ENCODE measurements at regions not wholly inside any gene's neighbourhood (a gene's known extent, or its start where the extent isn't known, plus 50 kb on each side); places are given as distances from the start of the nearest gene placed in this dataset.
"Not testable (repeated sequence)": the region's sequence is repeated elsewhere in the genome, so short reads cannot be mapped to it uniquely, and the experiment has no call there.

DNA sequence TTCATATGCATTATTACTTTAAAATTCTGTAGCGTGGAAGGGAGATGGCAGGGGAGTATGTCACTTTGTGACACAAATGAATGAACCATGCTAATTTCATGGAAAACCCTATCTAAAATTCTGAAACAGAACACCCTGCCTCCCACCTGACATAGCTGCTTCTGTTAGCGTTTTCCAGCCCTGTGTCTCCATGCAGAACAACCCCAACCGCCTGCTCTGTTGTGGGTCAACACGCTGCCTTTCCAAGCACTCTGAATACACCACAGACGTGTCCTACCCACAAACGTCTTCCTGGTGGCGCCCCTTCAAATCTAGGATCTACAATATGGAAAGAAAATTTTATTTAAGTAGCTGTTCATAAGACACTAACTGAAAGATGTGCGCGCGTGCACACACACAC lies 238.6 kb downstream of the TRIML1 start:
- DNase-seq = no peak

DNA sequence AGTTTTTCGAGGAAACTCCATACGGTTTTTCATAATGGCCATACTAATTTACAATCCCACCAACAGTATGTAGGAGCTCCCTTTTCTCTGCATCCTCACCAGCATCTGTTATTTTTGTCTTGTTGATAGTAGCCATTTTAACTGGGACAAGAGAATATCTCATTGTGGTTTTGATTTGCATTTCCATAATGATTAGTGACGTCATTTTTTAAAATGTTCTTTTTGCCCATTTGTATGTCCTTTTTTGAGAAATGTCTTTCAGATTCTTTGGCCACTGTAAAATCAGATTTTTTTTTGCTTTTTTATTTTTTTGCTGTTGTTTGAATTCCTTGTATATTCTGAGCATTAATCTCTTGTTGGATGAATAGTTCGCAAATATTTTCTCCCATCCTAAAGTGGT lies 243.9 kb downstream of the TRIML1 start:
- DNase-seq = no peak

DNA sequence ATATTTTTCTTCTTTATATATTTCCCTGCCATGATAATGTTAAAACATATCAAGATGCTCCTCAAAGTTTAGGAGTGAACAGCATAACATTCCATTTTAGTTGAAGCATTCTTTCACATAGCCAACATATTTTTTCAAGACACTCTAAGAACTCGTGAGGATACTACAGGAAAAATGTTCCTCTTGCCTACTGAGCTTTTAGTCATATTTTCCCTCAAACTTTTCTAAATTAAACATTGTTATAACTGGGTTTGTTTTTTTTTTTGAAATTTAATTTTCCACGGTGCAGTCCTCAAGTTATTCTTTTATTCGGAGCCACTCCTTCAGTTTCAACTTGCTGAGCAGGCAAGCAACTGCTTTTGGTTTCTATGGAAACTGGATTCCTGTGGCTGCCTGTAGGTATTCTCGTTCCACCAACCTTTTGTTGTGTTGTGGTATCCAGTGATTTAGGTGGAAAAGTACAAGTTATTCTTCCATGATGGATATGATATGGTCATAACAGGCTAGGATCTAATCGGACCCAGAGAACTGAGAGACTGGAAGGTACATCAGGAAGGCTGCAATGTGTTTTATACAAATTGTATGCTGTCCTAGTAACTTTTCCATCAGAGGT lies 248.0 kb downstream of the TRIML1 start:
- no peak for DNase-seq

DNA sequence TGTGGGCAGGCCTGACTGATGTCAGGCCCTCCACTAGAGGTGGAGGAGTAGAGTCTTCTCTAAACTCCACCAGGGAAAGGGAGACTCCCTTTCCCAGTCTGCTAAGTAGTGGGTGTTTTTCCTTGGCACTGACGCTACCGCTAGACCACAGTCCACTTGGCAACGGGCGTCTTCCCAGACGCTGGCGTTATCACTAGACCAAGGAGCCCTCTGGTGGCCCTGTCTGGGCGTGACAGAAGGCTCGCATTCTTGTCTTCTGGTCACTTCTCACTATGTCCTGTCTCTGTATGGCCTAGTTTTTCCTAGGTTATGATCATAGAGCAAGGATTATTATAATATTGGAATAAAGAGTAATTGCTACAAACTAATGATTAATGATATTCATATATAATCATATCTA lies 252.1 kb downstream of the TRIML1 start:
- DNase-seq = not testable (repeated sequence)

DNA sequence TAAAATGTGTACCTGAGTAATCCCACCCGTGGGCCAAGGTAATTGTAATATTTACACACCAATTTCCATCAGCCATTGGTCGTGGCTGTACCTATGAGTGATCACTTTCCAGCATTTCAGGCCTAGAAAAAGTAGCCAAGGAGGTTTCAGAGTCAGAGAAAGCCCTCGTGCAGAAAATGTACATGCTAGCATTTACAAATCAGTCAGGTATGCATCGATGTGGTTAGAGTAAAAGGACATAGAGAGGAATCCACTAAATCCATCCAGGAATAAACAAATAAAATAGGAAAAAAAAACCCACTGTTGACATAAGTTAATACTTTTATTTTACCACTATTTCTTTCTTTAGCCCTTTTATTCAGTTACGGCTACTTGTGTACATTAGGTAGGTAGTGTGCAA lies 256.8 kb downstream of the TRIML1 start:
- no peak for DNase-seq

DNA sequence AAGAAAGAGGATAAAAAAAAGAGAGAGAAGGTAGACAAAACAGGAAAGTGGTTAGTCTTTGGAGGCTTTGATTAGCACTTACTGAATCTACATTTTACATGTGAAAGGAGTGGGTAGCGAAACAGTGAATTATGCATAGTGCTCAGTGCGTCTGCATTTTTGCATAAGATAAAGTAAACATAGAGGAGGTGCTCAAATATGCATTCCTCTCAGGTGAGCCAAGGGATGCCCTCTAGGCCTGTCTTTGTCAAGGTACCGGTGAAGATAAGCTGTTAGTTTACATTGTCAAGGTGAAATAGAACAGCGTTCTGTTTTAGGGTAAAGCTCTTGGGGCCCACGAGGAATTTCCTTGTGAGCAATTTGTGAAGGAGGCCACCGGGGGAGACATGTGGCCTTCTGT lies 260.6 kb downstream of the TRIML1 start:
- no peak for DNase-seq

DNA sequence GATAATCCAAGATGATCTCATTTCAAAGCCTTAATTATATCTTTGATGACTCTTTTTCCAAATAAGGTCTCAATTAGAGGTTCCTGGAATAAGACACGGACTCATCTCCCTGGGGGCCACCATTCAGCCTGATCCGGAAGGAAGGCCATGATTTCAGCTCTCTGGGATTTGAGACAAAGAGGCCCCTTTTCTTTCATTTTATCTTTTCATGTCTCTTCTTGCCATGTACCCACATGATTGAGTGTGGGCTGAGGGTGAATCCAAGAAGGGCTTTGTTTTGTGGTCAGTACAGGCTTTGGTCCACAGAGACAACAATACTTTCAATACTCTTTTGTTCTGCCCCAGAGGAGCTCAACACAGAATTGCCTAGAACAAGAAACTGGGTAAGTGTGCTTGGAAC lies 261.2 kb downstream of the TRIML1 start:
- no peak for DNase-seq

DNA sequence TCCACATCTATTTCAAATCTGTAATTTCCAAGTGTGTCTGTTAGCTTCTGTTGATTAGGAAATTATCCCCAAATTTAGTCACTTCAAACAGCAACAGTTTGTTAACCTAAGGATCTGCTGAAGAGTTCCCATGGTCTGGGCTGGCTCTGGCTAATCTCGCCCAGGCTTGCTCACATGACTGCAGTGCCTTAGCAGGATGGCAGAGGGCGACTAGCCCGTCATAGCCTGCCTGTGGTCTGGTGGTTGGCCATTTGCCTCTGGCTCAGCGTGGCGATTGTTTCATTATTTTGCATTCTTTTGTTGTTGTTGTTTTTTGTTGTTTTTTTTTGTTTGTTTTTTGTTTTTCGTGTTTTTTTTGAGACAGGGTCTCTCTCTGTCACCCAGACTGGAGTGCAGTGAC lies 264.0 kb downstream of the TRIML1 start:
- DNase-seq = no peak

DNA sequence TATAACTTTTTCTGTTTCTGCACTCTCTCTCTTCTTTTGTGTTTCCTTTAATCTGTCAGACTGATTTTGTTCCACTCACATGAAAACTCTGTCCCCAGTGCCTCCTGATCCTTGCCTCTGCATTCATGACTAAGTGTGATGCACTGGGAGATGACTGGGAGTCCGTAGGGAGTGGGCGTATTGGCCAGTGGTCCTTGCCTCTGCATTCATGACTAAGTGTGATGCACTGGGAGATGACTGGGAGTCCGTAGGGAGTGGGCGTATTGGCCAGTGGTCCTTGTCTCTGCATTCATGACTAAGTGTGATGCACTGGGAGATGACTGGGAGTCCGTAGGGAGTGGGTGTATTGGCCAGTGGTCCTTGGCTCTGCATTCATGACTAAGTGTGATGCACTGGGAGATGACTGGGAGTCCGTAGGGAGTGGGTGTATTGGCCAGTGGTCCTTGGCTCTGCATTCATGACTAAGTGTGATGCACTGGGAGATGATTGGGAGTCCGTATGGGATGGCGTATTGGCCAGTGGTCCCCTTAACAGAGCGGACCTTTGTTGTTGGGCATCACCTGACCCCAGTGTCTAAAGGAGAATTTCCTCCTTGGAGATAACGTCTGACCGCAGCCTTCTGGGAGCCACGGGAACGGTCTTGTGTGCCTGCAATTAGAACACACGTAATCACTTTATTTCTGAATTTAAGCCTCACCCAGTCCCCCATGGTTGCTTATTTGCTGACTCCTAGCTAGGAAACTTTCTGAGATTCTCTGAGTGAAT lies 266.0 kb downstream of the TRIML1 start:
- not testable (repeated sequence) for DNase-seq

DNA sequence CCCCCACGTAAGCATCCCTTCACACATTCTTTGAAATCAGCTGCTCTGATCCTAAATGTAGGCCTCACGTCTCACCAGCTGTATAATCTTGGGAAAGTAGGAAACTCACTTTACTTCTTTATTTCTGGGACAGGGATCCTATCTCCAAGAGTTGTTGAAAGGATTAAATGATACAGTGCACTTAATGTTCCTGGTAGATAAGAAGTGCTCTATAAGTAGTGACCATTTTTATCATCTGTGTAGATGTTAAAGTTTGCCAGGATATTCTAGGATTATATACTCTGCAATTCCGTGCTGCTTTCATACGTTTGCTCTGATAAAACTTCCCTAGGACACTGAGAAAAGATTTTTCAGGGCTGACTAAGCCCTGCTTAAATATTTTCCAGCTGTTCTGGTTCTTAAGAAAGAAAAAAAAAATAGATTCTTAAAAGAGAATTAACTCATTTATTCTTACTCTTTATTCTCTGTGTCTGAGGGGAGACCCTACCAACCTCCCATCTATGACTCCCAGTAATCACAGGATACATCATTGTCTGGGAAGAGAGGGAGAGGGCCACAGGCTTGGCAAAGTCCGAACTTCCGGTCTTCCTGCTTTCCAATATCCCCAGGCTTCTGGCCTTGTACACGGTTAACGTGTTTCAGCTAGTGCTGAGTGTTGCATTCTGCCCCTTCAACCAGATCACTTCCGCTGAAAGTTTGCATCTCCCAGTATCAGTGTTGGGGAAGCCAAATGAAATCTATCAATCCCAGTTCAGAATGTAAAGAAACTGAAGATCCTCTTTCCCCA lies 269.2 kb downstream of the TRIML1 start:
- no peak for DNase-seq

DNA sequence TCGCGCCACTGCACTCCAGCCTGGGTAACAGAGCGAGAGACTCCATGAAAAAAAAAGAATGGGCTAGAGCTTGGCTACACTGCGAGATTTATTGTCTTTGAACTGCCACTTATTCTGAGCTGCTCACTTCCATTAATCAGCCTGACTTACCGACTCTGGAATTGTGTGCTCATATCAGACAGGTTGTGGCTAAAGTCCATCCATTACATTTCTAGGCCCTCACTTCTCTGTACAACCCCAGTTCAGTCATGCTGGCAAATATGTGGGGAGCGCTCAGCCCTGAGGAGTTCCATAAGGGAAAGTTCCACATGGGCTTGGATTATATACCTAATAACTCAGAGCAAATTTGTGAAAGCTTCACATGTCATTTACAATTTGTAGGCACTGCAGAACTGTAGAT lies 270.6 kb downstream of the TRIML1 start:
- no peak for DNase-seq

DNA sequence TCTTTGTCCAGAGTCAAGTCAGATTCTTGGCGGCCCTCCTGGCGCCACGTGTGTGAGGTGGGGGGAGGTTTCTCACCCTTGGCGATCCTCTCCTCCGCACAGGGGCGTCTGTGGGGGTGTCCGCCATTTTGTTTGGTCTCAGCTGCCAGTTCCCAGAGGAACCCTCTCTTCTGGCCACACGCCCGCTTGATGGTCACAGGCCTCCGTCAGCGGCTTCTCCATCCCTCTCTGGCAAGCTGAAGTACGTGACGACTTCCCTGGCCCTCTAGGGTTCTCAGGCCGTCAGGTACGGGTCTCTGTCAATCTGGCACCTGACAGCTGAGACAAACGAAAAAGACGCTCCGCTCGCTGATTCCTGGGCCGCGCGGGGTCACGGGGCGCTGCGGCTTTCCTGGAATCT lies 272.6 kb downstream of the TRIML1 start:
- no peak for DNase-seq

DNA sequence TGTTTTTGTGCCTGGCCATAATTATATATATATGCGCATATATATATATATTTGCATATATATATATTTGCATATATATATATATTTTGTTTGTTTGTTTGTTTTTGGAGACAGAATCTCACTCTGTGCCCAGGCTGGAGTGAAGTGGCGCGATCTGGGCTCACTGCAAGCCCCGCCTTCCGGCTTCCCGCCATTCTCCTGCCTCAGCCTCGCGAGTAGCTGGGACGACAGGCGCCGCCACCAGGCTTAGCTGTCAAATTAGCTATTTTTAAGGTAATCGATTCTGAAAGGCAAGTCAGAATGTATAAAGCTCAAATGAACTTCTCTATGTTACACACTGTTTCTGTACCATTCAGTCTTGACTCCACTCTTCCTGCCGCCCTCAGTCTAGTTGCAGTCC lies 273.3 kb downstream of the TRIML1 start:
- DNase-seq = no peak

DNA sequence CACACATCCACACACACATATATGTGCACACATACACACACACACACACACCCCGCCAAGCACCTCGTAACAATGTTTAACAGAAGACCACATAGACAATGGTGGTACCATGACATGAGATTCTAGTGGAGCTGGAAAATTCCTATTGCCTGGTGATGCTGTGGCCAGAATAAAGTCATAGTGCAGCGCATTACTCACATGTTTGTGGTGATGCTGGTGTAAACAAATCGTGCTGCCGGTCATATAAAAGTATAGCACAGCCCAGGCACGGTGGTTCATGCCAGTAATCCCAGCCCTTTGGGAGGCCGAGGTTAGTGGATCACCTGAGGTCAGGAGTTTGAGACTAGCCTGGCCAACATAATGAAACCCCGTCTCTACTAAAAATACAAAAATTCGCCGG lies 275.2 kb downstream of the TRIML1 start:
- no peak for DNase-seq

DNA sequence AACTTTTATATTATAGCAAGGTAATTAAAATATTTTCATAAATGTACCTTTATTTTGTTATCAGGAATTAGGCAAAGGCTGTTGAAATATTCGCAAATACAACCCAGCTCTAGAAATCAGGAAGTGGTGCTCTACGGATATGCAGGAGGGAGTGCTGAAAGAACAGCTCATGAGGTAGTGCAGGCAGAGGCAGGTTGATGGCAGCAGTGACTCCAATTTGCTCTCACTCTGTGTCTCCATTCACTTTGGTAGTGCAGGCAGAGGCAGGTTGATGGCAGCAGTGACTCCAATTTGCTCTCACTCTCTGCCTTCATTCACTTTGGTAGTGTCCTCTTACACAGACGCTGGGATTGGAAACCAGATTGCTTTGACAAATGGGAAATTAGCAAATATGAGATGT lies 277.9 kb downstream of the TRIML1 start:
- DNase-seq = no peak

DNA sequence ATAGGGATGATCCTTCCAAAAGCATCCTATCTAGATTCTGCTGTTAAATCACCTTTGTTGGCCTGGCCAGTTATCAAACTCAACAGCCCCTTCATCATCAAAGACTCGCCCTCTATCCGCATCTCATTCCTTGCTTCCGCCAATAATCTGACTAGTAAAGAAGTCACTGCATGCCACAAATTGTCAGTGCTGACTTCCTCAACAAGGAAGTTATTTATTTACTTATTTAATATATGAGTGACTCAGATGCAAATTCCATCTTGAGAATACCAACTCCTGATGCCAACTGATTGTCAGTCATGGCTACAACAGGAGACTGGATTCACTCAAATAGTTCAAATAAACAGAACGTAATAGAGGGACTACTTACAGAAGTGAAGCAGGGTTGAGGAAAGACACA lies 283.8 kb downstream of the TRIML1 start:
- no peak for DNase-seq

DNA sequence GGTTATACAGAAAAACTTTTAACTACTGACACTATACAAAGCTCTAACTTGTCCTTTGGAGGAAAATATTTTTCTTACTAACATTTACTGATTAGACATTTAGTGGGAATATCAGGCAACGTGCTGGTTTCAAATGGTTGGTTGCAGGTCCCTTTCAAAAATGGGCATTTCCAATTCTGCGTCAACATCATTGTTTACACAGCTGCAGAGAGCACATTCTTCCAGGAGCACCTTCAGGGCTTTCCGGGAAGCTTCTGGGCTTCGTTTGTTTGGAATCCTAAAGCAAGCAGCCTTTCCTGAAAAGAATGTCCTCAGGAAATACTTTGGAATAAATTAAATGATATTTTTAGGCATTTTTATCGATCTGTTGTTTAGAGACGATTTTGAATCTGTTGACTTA lies 289.7 kb downstream of the TRIML1 start:
- DNase-seq = no peak

DNA sequence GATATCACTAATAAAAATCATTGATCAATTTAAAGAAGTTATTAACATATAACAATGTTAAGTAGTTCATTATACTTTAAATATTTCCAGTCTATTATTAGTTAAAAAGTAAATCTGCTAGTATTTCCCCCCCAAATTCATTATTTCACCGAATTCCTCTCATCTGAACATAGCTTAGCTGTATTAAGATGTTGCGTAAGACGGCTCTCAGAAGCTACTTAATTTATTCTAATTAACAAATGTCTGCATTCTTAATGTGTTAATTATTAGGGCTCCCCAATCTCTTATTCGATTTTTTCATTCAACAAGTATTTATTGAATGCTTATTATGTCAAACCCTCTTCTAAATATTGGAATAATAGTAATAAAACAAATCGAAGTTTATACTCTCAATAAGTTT lies 290.7 kb downstream of the TRIML1 start:
- no peak for DNase-seq

DNA sequence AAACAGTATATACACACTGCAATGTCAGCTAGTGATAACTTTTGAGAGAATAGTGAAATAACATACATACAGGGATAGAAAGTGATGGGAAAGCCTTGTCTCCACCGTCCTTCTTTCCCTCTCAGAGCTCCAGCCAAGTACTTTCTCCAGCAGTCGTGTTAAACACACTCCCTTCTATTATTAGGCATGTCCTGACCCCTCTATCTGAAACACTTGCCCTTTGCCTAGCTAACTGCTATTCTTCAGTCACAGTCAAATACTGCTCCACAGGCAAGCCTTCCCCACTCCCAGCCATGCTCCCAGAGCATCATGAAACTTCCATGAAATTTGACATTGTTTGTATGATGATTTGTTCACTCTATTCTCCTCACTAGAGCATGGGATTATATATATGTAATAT lies 291.1 kb downstream of the TRIML1 start:
- DNase-seq = no peak

DNA sequence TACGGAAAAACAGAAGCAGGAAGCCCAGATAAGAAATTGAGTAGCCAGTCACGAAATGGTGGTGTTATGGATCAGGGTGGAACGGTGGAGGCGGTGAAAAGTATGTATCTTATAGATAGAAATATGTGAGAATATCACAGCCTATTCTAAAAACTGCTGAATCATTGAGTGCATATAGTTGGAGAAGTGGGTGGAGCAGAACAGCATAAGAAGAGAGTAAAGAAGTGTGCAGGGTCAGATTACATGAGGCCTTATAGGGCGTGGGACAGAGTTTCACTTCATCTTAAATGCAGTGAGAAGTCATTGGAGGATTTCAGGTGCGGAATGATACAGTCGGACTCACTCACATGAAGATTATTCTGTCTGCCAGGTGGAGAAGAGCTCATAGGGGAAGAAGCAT lies 293.1 kb downstream of the TRIML1 start:
- no peak for DNase-seq

DNA sequence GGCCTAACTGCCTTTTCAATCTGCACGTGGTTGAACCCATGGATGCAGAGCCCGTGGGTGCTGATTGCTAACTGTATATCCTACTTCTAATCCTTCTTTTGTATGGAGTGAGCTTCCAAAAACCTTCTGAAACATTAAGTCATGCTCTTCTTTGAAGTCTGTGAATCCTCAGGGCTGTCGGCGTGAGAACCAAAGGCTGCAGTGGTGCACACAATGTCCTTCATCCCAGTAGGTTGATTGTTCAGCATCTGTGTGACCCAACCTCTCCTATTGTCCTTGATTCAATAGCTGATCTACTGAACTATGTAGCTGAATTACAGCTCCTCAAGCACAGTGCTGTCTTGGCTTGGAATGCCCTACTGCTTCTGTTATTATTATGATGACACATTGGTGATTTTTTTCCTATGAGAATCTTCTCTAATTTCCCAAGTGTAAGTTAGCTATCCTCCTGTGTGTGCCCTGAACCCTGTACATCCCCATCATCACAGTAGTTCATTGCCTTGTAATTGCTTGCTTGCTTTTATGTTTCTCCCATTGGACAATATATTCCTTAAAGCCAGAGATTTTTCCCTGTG lies 294.6 kb downstream of the TRIML1 start:
- no peak for DNase-seq

DNA sequence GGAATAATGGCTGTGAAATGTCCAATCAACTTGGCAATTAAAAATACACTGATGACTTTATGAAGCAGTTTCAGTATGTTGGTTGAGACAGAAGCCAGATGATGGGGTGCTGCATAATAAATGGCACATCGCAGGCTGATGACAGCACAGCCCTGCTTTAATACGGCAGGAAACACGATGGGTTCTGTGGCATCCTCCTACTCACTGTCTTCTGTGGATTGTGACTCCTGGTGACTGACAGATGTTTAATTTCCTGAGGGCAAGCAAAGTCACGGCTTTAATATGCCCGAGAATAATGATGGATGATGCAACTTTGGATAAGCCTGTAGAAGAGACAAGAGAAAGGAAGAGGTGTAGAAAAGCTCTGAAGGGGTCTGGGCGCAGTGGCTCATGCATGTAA lies 295.4 kb downstream of the TRIML1 start:
- DNase-seq = no peak

DNA sequence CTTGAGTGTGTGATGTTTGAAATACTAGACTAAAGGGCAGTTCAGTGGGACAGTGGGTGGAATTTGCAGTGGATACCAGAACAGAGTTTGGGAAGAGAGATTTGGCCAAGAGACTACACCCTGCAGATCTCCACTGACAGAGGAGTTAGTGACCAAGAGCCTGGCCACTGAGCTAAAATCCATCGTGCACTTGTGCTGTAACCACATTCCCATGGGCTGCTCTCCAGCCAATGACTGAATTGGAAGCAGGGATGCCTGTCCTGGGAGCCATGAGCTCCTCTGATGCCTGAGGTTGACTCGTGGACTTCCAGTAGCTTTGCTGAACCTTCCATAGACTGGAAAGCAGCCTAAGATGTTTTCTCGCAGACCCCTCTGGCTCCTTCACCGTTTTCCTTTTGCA lies 296.1 kb downstream of the TRIML1 start:
- DNase-seq = no peak

DNA sequence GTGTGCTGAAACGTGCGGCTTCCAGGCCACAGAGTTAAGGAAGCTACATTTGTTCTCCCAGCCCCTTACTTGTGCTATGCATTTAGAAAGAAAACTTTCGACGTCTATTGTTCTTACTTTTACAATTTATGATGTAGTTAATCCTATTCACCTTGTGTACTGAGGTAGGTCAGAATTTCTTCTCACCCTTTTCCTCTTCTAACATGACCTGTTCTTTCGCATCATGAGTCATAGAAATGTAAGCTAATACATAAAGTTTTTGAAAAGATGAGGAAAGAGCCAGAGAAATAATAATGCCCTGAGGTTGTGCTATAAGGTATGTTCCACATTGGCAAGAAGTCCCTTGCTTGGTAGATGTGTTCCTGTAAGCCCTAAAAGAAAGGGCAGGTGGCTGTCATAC lies 298.3 kb downstream of the TRIML1 start:
- DNase-seq = no peak

Data from stimulated activated CD4-positive, alpha-beta T cell treated with anti-CD3 and anti-CD28 coated beads, Interleukin-2, amount 100 ng/mL, for 24 hours (primary cell).